Right lobe of liver (tissue), 4 donors: ENCODE measurements at regions not wholly inside any gene's neighbourhood (a gene's known extent, or its start where the extent isn't known, plus 50 kb on each side); places are given as distances from the start of the nearest gene placed in this dataset.
"Not testable (repeated sequence)": the region's sequence is repeated elsewhere in the genome, so short reads cannot be mapped to it uniquely, and the experiment has no call there.

Experiments
- POLR2A ChIP-seq: fragments of 450-650 bp; IDR thresholded peaks from one replicate; pipeline ENCODE4 v1.6.1; 2017; ENCODE audit warnings: antibody characterized with exemption, mild to moderate bottlenecking
- TF ChIP-seq, protein P1 (sequence below), 4 donors: fragments of 200-600 bp in 3 of 4; fragments of 450-650 bp in 1 of 4; IDR thresholded peaks; one replicate each; pipeline versions ENCODE4 v1.5.1 to v1.8.0; 2016 to 2022; ENCODE audit warnings: antibody characterized with exemption in 4 of 4, mild to moderate bottlenecking in 2 of 4
- donor health status: DM: no; HTN: no; CAD: no.
- donor health status: DM: no; HTN: no; CAD: no.
- donor health status: DM: no; HTN: yes; CAD: no.

DNA sequence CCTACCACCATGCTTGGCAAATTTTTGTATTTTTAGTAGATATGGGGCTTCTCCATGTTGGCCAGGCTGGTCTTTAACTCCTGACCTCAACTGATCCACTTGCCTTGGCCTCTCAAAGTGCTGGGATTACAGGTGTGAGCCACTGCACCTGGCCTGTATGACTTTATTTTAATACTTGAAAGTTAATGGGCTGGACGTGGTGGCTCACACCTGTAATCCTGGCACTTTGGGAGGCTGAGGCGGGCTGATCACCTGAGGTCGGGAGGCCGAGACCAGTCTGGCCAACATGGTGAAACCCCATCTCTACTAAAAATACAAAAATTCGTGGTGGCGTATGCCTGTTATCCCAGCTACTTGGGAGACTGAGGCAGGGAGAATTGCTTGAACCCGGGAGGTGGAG is 105.9 kb upstream of the TPTE start:
- TF ChIP-seq, protein P1, sequence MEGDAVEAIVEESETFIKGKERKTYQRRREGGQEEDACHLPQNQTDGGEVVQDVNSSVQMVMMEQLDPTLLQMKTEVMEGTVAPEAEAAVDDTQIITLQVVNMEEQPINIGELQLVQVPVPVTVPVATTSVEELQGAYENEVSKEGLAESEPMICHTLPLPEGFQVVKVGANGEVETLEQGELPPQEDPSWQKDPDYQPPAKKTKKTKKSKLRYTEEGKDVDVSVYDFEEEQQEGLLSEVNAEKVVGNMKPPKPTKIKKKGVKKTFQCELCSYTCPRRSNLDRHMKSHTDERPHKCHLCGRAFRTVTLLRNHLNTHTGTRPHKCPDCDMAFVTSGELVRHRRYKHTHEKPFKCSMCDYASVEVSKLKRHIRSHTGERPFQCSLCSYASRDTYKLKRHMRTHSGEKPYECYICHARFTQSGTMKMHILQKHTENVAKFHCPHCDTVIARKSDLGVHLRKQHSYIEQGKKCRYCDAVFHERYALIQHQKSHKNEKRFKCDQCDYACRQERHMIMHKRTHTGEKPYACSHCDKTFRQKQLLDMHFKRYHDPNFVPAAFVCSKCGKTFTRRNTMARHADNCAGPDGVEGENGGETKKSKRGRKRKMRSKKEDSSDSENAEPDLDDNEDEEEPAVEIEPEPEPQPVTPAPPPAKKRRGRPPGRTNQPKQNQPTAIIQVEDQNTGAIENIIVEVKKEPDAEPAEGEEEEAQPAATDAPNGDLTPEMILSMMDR (IDR thresholded peaks at IDR 0.05): not testable (repeated sequence)
- not testable (repeated sequence) for TF ChIP-seq POLR2A
